K562 (cell line): ENCODE measurements at regions not wholly inside any gene's neighbourhood (a gene's known extent, or its start where the extent isn't known, plus 50 kb on each side); places are given as distances from the start of the nearest gene placed in this dataset.

Experiments
- ATAC-seq: fragments of 200-7000 bp; cut with Tn5 transposase; 3 replicates; pipeline ENCODE4 v1.9.1; 2020; ENCODE audit warnings: moderate library complexity
- BruUV-seq: library from RNA; stranded (reverse); fragments of 400-500 nt; replicated peaks from 2 replicates; lab custom pipeline; 2021; lab: Mats Ljungman, UMichigan
- CTCF ChIA-PET: fragments of 300-600 bp; formaldehyde crosslinking; extraction: SDS; loops from one replicate; lab custom pipeline; 2021; ENCODE audit warnings: low intra/inter-chr PET ratio; lab: Yijun Ruan, JAX
- POLR2A ChIA-PET: fragments of 300-600, 350-650 bp; sonication (Branson Sonifier 250); formaldehyde crosslinking; extraction: SDS; loops from one replicate; lab custom pipeline; 2021; ENCODE audit warnings: antibody characterized with exemption, inconsistent platforms; lab: Yijun Ruan, JAX
- DNase-seq, 4 experiments: peaks; one replicate each; pipeline versions ENCODE4 v3.0.0 to v3.0.0-alpha.2; 2011 to 2018; ENCODE audit warnings: low spot score in 3 of 4, mixed read lengths in 3 of 4; ENCODE audit errors: extremely low read depth in 1 of 4
- FAIRE-seq: peaks from 2 replicates; lab custom pipeline; 2011; peaks lifted over from hg19 to GRCh38; lab: Jason Lieb, UNC
- H2AFZ ChIP-seq: 2 replicates; pipeline ENCODE4 v1.6.0; 2011; ENCODE audit warnings: low read depth, low read length, control low read depth, inconsistent platforms
- H3K27ac ChIP-seq: fragments of 200-600 bp; 3 replicates; pipeline ENCODE4 v1.8.0; 2011; ENCODE audit warnings: low read depth, mild to moderate bottlenecking, control low read depth, inconsistent platforms, low read length, moderate library complexity, mixed read lengths; ENCODE audit errors: extremely low read depth
- H3K27me3 ChIP-seq, 2 experiments: fragments of 300-600 bp in 1 of 2; 2 replicates in 1 of 2; 3 replicates in 1 of 2; pipeline versions ENCODE4 v1.6.0 to v1.8.0; 2011; ENCODE audit warnings: inconsistent platforms in 2 of 2, low read length in 2 of 2, mild to moderate bottlenecking in 1 of 2, mixed read lengths in 1 of 2, moderate library complexity in 1 of 2; ENCODE audit not compliant: control insufficient read depth in 2 of 2, insufficient read depth in 2 of 2
- H3K36me3 ChIP-seq: fragments of 300-600 bp; 3 replicates; pipeline ENCODE4 v1.8.0; 2011; ENCODE audit warnings: mild to moderate bottlenecking, low read length, inconsistent platforms; ENCODE audit not compliant: control insufficient read depth, insufficient read depth
- H3K4me1 ChIP-seq, 2 experiments: fragments of 200-600 bp in 1 of 2; replicated peaks in 1 of 2; 2 replicates in 1 of 2; 3 replicates in 1 of 2; pipeline versions ENCODE4 v1.5.1 to v1.8.0; 2011; ENCODE audit warnings: inconsistent platforms in 2 of 2, low read length in 2 of 2, mild to moderate bottlenecking in 1 of 2, mixed read lengths in 1 of 2, moderate library complexity in 1 of 2; ENCODE audit not compliant: control insufficient read depth in 2 of 2, insufficient read depth in 2 of 2
- H3K4me2 ChIP-seq: 2 replicates; pipeline ENCODE4 v1.6.1; 2011; ENCODE audit warnings: low read length, control low read depth, inconsistent platforms, mixed read lengths; ENCODE audit not compliant: insufficient read depth
- H3K4me3 ChIP-seq: fragments of 200-600 bp; sonication (generic), shearing (Covaris generic); 2 replicates; pipeline ENCODE4 v1.5.1; 2016; ENCODE audit warnings: control low read depth, inconsistent platforms
- H3K79me2 ChIP-seq: fragments of 200-600 bp; 3 replicates; pipeline ENCODE4 v1.8.0; 2011; ENCODE audit warnings: low read length, inconsistent platforms; ENCODE audit not compliant: control insufficient read depth, insufficient read depth
- H3K9ac ChIP-seq, 2 experiments: 2 replicates each; pipeline versions ENCODE4 v1.6.0 to v1.6.1; 2011; ENCODE audit warnings: low read depth in 2 of 2, low read length in 2 of 2, control low read depth in 1 of 2, inconsistent platforms in 1 of 2, mild to moderate bottlenecking in 1 of 2, mixed read lengths in 1 of 2; ENCODE audit not compliant: insufficient read depth in 1 of 2
- H3K9me1 ChIP-seq: one replicate; pipeline ENCODE4 v1.6.0; 2011; ENCODE audit warnings: inconsistent platforms, mild to moderate bottlenecking, low read length, moderate library complexity; ENCODE audit not compliant: control insufficient read depth, insufficient read depth
- H3K9me3 ChIP-seq: replicated peaks from 2 replicates; pipeline ENCODE4 v1.5.1; 2011; ENCODE audit warnings: low read depth, low read length, inconsistent platforms; ENCODE audit not compliant: control insufficient read depth, insufficient read depth
- H4K20me1 ChIP-seq: replicated peaks from 2 replicates; pipeline ENCODE4 v1.6.1; 2011; ENCODE audit warnings: low read length, inconsistent platforms, mixed read lengths; ENCODE audit not compliant: control insufficient read depth, insufficient read depth
- C11orf30 ChIP-seq: fragments of 450-650 bp; IDR thresholded peaks from 2 replicates; pipeline ENCODE4 v1.6.1; 2016; ENCODE audit warnings: low read depth, mild to moderate bottlenecking
- ETV5 ChIP-seq: sonication (generic); formaldehyde crosslinking; IDR thresholded peaks from 2 replicates; pipeline ENCODE4 v1.4.0; 2020; ENCODE audit warnings: low read depth, mild to moderate bottlenecking, missing genetic modification reagents
- MAFF ChIP-seq: IDR thresholded peaks from 2 replicates; pipeline ENCODE4 v1.6.1; 2012; ENCODE audit warnings: low read length, improper control_type of control experiment
- MAFK ChIP-seq: IDR thresholded peaks from 2 replicates; pipeline ENCODE4 v1.6.1; 2011; ENCODE audit warnings: low read length, improper control_type of control experiment
- TAF7 ChIP-seq: fragments of 450-650 bp; IDR thresholded peaks from 2 replicates; pipeline ENCODE4 v1.6.1; 2016; ENCODE audit warnings: missing genetic modification characterization, missing compliant biosample characterization
- ZNF316 ChIP-seq: fragments of 450-650 bp; IDR thresholded peaks from 2 replicates; pipeline ENCODE4 v1.6.1; 2016
- ZNF696 ChIP-seq: fragments of 250-450 bp; sonication (Bioruptor Pico); conservative IDR thresholded peaks from 2 replicates; pipeline ENCODE4 v1.4.0; 2020; ENCODE audit warnings: mild to moderate bottlenecking, moderate library complexity
- WGBS: fragments of 100-300 bp; shearing (Covaris generic); methylation state at CpG from one replicate; pipeline ENCODE4 v1.1.6; 2016; ENCODE audit warnings: low coverage, mixed read lengths; ENCODE audit not compliant: insufficient coverage; ENCODE audit errors: missing lambda C conversion rate; 5-methylcytosine and 5-hydroxymethylcytosine counted together
- in situ Hi-C: fragments of 300-500 bp; cut with MboI; formaldehyde crosslinking; loops from 4 replicates; pipeline ENCODE4 v1.15.0; 2018; ENCODE audit warnings: inconsistent platforms, mixed read lengths
- intact Hi-C: fragments of 100-400 bp; cut with micrococcal nuclease; formaldehyde crosslinking; loops from 2 replicates; pipeline ENCODE4 v1.14.2; 2022

DNA sequence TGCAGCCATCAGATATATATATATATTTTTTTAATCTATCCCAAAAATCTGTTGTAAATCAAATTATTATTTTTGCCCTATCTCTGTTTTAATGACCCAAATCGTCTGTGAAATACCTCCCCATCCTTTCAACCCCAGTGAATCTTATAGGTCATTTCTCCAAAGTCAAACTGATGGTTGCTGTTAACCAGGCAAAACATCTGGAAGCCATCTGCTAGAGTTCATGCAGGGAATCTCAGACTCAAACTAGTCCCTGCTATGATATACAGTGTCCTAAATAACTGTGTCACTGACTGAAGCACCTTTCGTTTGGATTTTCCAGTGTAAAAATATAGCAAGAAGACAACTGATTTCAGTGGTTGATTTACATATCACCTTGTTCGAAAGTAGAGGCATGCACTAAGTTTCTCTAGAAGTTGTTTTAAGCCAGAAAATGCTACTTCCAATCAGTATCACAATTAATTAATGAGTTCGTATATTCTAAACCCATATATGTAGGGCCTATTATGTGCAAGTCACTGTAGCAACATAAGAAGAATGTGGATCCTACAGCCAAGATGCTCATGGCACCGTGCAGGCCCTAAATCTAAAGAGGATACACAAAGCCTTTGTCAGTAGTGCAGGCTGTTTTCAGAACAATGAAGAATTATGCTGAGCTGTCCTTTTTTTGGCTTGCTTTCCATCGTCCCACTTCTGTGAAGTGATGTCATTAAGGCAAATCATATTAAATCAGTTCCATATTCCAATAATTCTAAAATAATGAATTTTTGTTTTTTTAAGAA lies 566.0 kb downstream of the STK39 start:
- H3K9me3 ChIP-seq = no peaks in the 10 kb centered on the region
- POLR2A ChIA-PET = interaction anchor here (1.4 kb wide), 1 partner anchor 24 kb away, joined by 3 read pairs; no protein-coding TSS in a partner anchor
- FAIRE-seq (no peak), DNase-seq (no peak), ATAC-seq (no peak)
- no peaks in the 10 kb centered on the region for H3K27me3 ChIP-seq
- intact Hi-C loops (no loop called here), in situ Hi-C loops (no loop called here)
- no peaks in the 10 kb centered on the region for H4K20me1 ChIP-seq
- TF ChIP-seq C11orf30 (peak; percentile 31; the same call in 1 of the 2 replicates), ZNF696 (CRISPR knock-in tag) (no peak), TAF7 (tag) (no peak), ZNF316 (peak; percentile 47; the same call in 1 of the 2 replicates), MAFF (peak; percentile 51), MAFK (peak; percentile 8; the same call in 1 of the 2 replicates), ETV5 (CRISPR knock-in tag) (no peak)
- no peak overlapping the region for H3K4me3 ChIP-seq
- no peak overlapping the region for H2AFZ ChIP-seq
- no peak overlapping the region for H3K9ac ChIP-seq
- H3K79me2 ChIP-seq = no peaks in the 10 kb centered on the region
- no peaks in the 10 kb centered on the region for H3K4me1 ChIP-seq
- WGBS = 2% methylated on average over 6 of the region's 6 CpGs
- H3K27ac ChIP-seq = no peak overlapping the region
- CTCF ChIA-PET = no interaction called here
- H3K36me3 ChIP-seq = no peaks in the 10 kb centered on the region
- no TSS peak for BruUV-seq
- no peak overlapping the region for H3K4me2 ChIP-seq
- no peaks in the 10 kb centered on the region for H3K9me1 ChIP-seq
